GM12891 (cell line): ENCODE measurements at regions not wholly inside any gene's neighbourhood (a gene's known extent, or its start where the extent isn't known, plus 50 kb on each side); places are given as distances from the start of the nearest gene placed in this dataset.

Experiments
- POLR2A ChIP-seq: IDR thresholded peaks from 2 replicates; pipeline ENCODE4 v1.6.1; 2011; ENCODE audit warnings: low read depth, low read length, control low read depth
- TAF1 ChIP-seq: IDR thresholded peaks from 2 replicates; pipeline ENCODE4 v1.6.1; 2011; ENCODE audit warnings: low read depth, low read length, control low read depth

GRCh38 chr3:20556661-20557060, 370.7 kb upstream of the SGO1 start:
- TF ChIP-seq TAF1 (no peak), POLR2A (no peak)
